Left colon (tissue), 2 donors: ENCODE measurements at regions not wholly inside any gene's neighbourhood (a gene's known extent, or its start where the extent isn't known, plus 50 kb on each side); places are given as distances from the start of the nearest gene placed in this dataset.

Source experiments
- ATAC-seq: fragments of 200-7000 bp; cut with Tn5 transposase; one replicate; pipeline ENCODE4 v1.9.1; 2020; ENCODE audit warnings: mild to moderate bottlenecking, moderate library complexity
- DNase-seq, 2 donors: peaks; one replicate each; pipeline ENCODE4 v3.0.0-alpha.2; 2020
- intact Hi-C, 2 donors: fragments of 100-400 bp; cut with DNase I in 1 of 2; cut with micrococcal nuclease in 1 of 2; formaldehyde crosslinking; loops; one replicate each; pipeline versions ENCODE4 v1.11.2 to v1.14.0; 2022; cut with DNase I, micrococcal nuclease
- donor health status: DM: no; HTN: no; CAD: no.
- donor health status: DM: yes; HTN: yes; CAD: no.

- ATAC-seq (no peak), DNase-seq (no peak)
- intact Hi-C loops, result no loop called here
These were observed 216.2 kb downstream of the LRRN1 start for GRCh38 chr3:4015426-4015825.

GRCh38 chr3:4019501-4019900 lies 220.3 kb downstream of the LRRN1 start:
- ATAC-seq (no peak), DNase-seq (no peak)
- intact Hi-C loops, result no loop called here

- intact Hi-C loops, result no loop called here
- ATAC-seq, result no peak
- no peak for DNase-seq
These were observed 221.9 kb downstream of the LRRN1 start for GRCh38 chr3:4021162-4021561.

GRCh38 chr3:4029135-4029534 lies 229.9 kb downstream of the LRRN1 start:
- no peak for ATAC-seq
- no peak for DNase-seq
- intact Hi-C loops, result no loop called here

- intact Hi-C loops, result no loop called here
- DNase-seq (no peak), ATAC-seq (no peak)
These were observed 231.4 kb downstream of the LRRN1 start for GRCh38 chr3:4030624-4031023.

GRCh38 chr3:4033296-4033695 lies 234.1 kb downstream of the LRRN1 start:
- ATAC-seq, result no peak
- DNase-seq, result no peak
- intact Hi-C loops, result no loop called here

GRCh38 chr3:4036046-4036445 lies 236.8 kb downstream of the LRRN1 start:
- intact Hi-C loops, result no loop called here

GRCh38 chr3:4038351-4038750 lies 239.1 kb downstream of the LRRN1 start:
- no peak for ATAC-seq
- DNase-seq, result no peak
- intact Hi-C loops, result no loop called here

More at GRCh38 chr3:4036046-4036445, 236.8 kb downstream of the LRRN1 start:
- no peak for ATAC-seq
- no peak for DNase-seq

- intact Hi-C loops, result no loop called here
- DNase-seq (no peak), ATAC-seq (no peak)
These were observed 242.8 kb downstream of the LRRN1 start for GRCh38 chr3:4042070-4042469.

GRCh38 chr3:4042869-4043268 lies 243.6 kb downstream of the LRRN1 start:
- no peak for ATAC-seq
- DNase-seq, result no peak
- intact Hi-C loops, result no loop called here

GRCh38 chr3:4043867-4044575 lies 244.8 kb downstream of the LRRN1 start:
- ATAC-seq, result no peak
- no peak for DNase-seq
- intact Hi-C loops, result no loop called here

- intact Hi-C loops, result no loop called here
- DNase-seq (no peak), ATAC-seq (no peak)
These were observed 245.4 kb downstream of the LRRN1 start for GRCh38 chr3:4044619-4045018.

GRCh38 chr3:4045756-4046155 lies 246.5 kb downstream of the LRRN1 start:
- intact Hi-C loops, result no loop called here
- ATAC-seq (no peak), DNase-seq (no peak)

- no peak for DNase-seq
- intact Hi-C loops, result no loop called here
These were observed 248.1 kb downstream of the LRRN1 start for GRCh38 chr3:4047366-4047765.

GRCh38 chr3:4052706-4053105 lies 250.5 kb upstream of the SETMAR start:
- intact Hi-C loops, result no loop called here
- ATAC-seq (no peak), DNase-seq (no peak)

More at GRCh38 chr3:4047366-4047765, 248.1 kb downstream of the LRRN1 start:
- no peak for ATAC-seq

- ATAC-seq (no peak), DNase-seq (no peak)
- intact Hi-C loops, result no loop called here
These were observed 249.2 kb upstream of the SETMAR start for GRCh38 chr3:4053975-4054374.

- intact Hi-C loops, result no loop called here
- DNase-seq, result no peak
- ATAC-seq, result no peak
These were observed 243.1 kb upstream of the SETMAR start for GRCh38 chr3:4060064-4060463.

GRCh38 chr3:4060603-4061002 lies 242.6 kb upstream of the SETMAR start:
- DNase-seq, result no peak
- intact Hi-C loops, result no loop called here
- ATAC-seq, result no peak

- ATAC-seq, result no peak
- no peak for DNase-seq
- intact Hi-C loops, result no loop called here
These were observed 242.0 kb upstream of the SETMAR start for GRCh38 chr3:4061195-4061594.

GRCh38 chr3:4061783-4062360 lies 241.3 kb upstream of the SETMAR start:
- intact Hi-C loops, result no loop called here
- no peak for ATAC-seq
- no peak for DNase-seq

GRCh38 chr3:4062621-4063020 lies 240.5 kb upstream of the SETMAR start:
- intact Hi-C loops, result no loop called here
- ATAC-seq (no peak), DNase-seq (no peak)
